H9 (cell line): ENCODE measurements at regions not wholly inside any gene's neighbourhood (a gene's known extent, or its start where the extent isn't known, plus 50 kb on each side); places are given as distances from the start of the nearest gene placed in this dataset.

Source experiments
- DNase-seq: peaks from one replicate; pipeline ENCODE4 v3.0.0-alpha.2; 2017
- H2AFZ ChIP-seq: one replicate; pipeline ENCODE4 v1.6.1; 2013; ENCODE audit warnings: mild to moderate bottlenecking, low read length, control low read depth, moderate library complexity
- H2AK5ac ChIP-seq: 2 replicates; pipeline ENCODE4 v1.6.1; 2013; ENCODE audit warnings: low read length, control low read depth, mixed read lengths; ENCODE audit not compliant: insufficient read length
- H2BK120ac ChIP-seq: one replicate; pipeline ENCODE4 v1.6.1; 2013; ENCODE audit warnings: low read depth, mild to moderate bottlenecking, low read length, control low read depth, inconsistent platforms; ENCODE audit not compliant: poor library complexity, severe bottlenecking
- H2BK12ac ChIP-seq: 2 replicates; pipeline ENCODE4 v1.6.1; 2013; ENCODE audit warnings: low read length, control low read depth, mixed read lengths, low read depth; ENCODE audit not compliant: insufficient read length
- H2BK15ac ChIP-seq: 2 replicates; pipeline ENCODE4 v1.6.1; 2013; ENCODE audit warnings: low read depth, low read length, control low read depth
- H2BK20ac ChIP-seq: one replicate; pipeline ENCODE4 v1.6.1; 2013; ENCODE audit warnings: low read depth, mild to moderate bottlenecking, low read length, control low read depth, inconsistent platforms; ENCODE audit not compliant: poor library complexity, severe bottlenecking
- H2BK5ac ChIP-seq: 2 replicates; pipeline ENCODE4 v1.6.1; 2013; ENCODE audit warnings: low read length, control low read depth, mixed read lengths; ENCODE audit not compliant: insufficient read length
- H3K14ac ChIP-seq: 2 replicates; pipeline ENCODE4 v1.6.1; 2013; ENCODE audit warnings: low read length, control low read depth; ENCODE audit not compliant: insufficient read depth
- H3K18ac ChIP-seq: 2 replicates; pipeline ENCODE4 v1.6.1; 2013; ENCODE audit warnings: low read depth, mild to moderate bottlenecking, mixed read lengths, low read length, control low read depth; ENCODE audit not compliant: insufficient read length
- H3K23ac ChIP-seq: 2 replicates; pipeline ENCODE4 v1.6.1; 2013; ENCODE audit warnings: low read length, control low read depth, mixed read lengths, low read depth; ENCODE audit not compliant: insufficient read length
- H3K23me2 ChIP-seq: 2 replicates; pipeline ENCODE4 v1.6.1; 2013; ENCODE audit warnings: low read depth, mild to moderate bottlenecking, mixed read lengths, low read length, control low read depth; ENCODE audit not compliant: insufficient read length, poor library complexity, severe bottlenecking
- H3K27ac ChIP-seq: 2 replicates; pipeline ENCODE4 v1.5.1; 2013; ENCODE audit warnings: low read length, control low read depth, mixed read lengths, low read depth; ENCODE audit not compliant: insufficient read length
- H3K27me3 ChIP-seq: 2 replicates; pipeline ENCODE4 v1.6.1; 2013; ENCODE audit warnings: low read length, control low read depth, inconsistent platforms; ENCODE audit not compliant: insufficient read depth
- H3K4ac ChIP-seq: 2 replicates; pipeline ENCODE4 v1.6.1; 2013; ENCODE audit warnings: low read depth, mild to moderate bottlenecking, control low read depth, inconsistent platforms, low read length, moderate library complexity
- H3K4me1 ChIP-seq: 2 replicates; pipeline ENCODE4 v1.6.1; 2013; ENCODE audit warnings: low read length, control low read depth, inconsistent platforms; ENCODE audit not compliant: insufficient read depth
- H3K4me2 ChIP-seq: 2 replicates; pipeline ENCODE4 v1.6.1; 2013; ENCODE audit warnings: low read length, control low read depth, mixed read lengths; ENCODE audit not compliant: insufficient read length, insufficient read depth
- H3K56ac ChIP-seq: 2 replicates; pipeline ENCODE4 v1.6.1; 2013; ENCODE audit warnings: low read depth, mild to moderate bottlenecking, mixed read lengths, low read length, control low read depth; ENCODE audit not compliant: insufficient read length
- H3K79me1 ChIP-seq: 2 replicates; pipeline ENCODE4 v1.6.1; 2013; ENCODE audit warnings: low read depth, mild to moderate bottlenecking, moderate library complexity, low read length, control low read depth, inconsistent platforms; ENCODE audit not compliant: insufficient read depth, poor library complexity, severe bottlenecking
- H3K79me2 ChIP-seq: 2 replicates; pipeline ENCODE4 v1.6.1; 2013; ENCODE audit warnings: low read length, control low read depth, inconsistent platforms; ENCODE audit not compliant: insufficient read depth
- H3K9ac ChIP-seq: 2 replicates; pipeline ENCODE4 v1.6.1; 2013; ENCODE audit warnings: low read length, control low read depth, mixed read lengths; ENCODE audit not compliant: insufficient read length; ENCODE audit errors: extremely low read depth
- H3K9me3 ChIP-seq: one replicate; pipeline ENCODE4 v1.6.1; 2013; ENCODE audit warnings: low read depth, low read length, inconsistent platforms; ENCODE audit not compliant: control insufficient read depth
- H3T11ph ChIP-seq: one replicate; pipeline ENCODE4 v1.6.1; 2013; ENCODE audit warnings: mild to moderate bottlenecking, low read length, control low read depth, inconsistent platforms
- H4K20me1 ChIP-seq: one replicate; pipeline ENCODE4 v1.6.1; 2013; ENCODE audit not compliant: control insufficient read depth, insufficient read length, insufficient read depth
- H4K5ac ChIP-seq: 2 replicates; pipeline ENCODE4 v1.6.1; 2013; ENCODE audit warnings: low read depth, mild to moderate bottlenecking, mixed read lengths, low read length, control low read depth; ENCODE audit not compliant: insufficient read length
- H4K8ac ChIP-seq: replicated peaks from 2 replicates; pipeline ENCODE4 v1.6.1; 2013; ENCODE audit warnings: low read length, control low read depth, mixed read lengths, low read depth; ENCODE audit not compliant: insufficient read length
- H4K91ac ChIP-seq: 2 replicates; pipeline ENCODE4 v1.6.1; 2013; ENCODE audit warnings: low read depth, mild to moderate bottlenecking, moderate library complexity, mixed read lengths, low read length, control low read depth; ENCODE audit not compliant: insufficient read length
- H3K27ac Mint-ChIP-seq, 3 experiments: 2 replicates in 2 of 3; 3 replicates in 1 of 3; pipeline ENCODE4 v1.8.0; 2020 to 2021; ENCODE audit warnings: mixed read lengths in 3 of 3, mild to moderate bottlenecking in 1 of 3, moderate library complexity in 1 of 3
- H3K27me3 Mint-ChIP-seq: 2 replicates; pipeline ENCODE4 v1.8.0; 2021; ENCODE audit warnings: low read depth, mild to moderate bottlenecking, moderate library complexity, mixed read lengths
- H3K36me3 Mint-ChIP-seq, 3 experiments: 2 replicates in 2 of 3; 3 replicates in 1 of 3; pipeline ENCODE4 v1.8.0; 2020 to 2021; ENCODE audit warnings: low read depth in 3 of 3, mixed read lengths in 3 of 3; ENCODE audit not compliant: insufficient read depth in 1 of 3
- H3K4me1 Mint-ChIP-seq, 2 experiments: 2 replicates each; pipeline ENCODE4 v1.8.0; 2020; ENCODE audit warnings: mixed read lengths in 2 of 2
- H3K4me3 Mint-ChIP-seq, 2 experiments: 2 replicates in 1 of 2; 3 replicates in 1 of 2; pipeline ENCODE4 v1.8.0; 2020 to 2021; ENCODE audit warnings: mild to moderate bottlenecking in 2 of 2, mixed read lengths in 2 of 2, moderate library complexity in 1 of 2
- H3K9me3 Mint-ChIP-seq, 2 experiments: 2 replicates in 1 of 2; 3 replicates in 1 of 2; pipeline ENCODE4 v1.8.0; 2020; ENCODE audit warnings: mild to moderate bottlenecking in 2 of 2, mixed read lengths in 2 of 2, moderate library complexity in 1 of 2
- WGBS: extraction: QIAGEN DNeasy Blood & Tissue Kit; methylation state at CpG from one replicate; pipeline ENCODE4 v1.1.7; 2013; ENCODE audit warnings: missing lambda C conversion rate, low lambda C conversion rate, mixed read lengths; ENCODE audit not compliant: insufficient read length; ENCODE audit errors: extremely low coverage; 5-methylcytosine and 5-hydroxymethylcytosine counted together
- TF ChIP-seq, protein P1 (sequence below): fragments of 200-600 bp; sonication (generic); conservative IDR thresholded peaks from 3 replicates; pipeline ENCODE4 v1.8.0; 2021; ENCODE audit warnings: antibody characterized with exemption, mild to moderate bottlenecking

DNA sequence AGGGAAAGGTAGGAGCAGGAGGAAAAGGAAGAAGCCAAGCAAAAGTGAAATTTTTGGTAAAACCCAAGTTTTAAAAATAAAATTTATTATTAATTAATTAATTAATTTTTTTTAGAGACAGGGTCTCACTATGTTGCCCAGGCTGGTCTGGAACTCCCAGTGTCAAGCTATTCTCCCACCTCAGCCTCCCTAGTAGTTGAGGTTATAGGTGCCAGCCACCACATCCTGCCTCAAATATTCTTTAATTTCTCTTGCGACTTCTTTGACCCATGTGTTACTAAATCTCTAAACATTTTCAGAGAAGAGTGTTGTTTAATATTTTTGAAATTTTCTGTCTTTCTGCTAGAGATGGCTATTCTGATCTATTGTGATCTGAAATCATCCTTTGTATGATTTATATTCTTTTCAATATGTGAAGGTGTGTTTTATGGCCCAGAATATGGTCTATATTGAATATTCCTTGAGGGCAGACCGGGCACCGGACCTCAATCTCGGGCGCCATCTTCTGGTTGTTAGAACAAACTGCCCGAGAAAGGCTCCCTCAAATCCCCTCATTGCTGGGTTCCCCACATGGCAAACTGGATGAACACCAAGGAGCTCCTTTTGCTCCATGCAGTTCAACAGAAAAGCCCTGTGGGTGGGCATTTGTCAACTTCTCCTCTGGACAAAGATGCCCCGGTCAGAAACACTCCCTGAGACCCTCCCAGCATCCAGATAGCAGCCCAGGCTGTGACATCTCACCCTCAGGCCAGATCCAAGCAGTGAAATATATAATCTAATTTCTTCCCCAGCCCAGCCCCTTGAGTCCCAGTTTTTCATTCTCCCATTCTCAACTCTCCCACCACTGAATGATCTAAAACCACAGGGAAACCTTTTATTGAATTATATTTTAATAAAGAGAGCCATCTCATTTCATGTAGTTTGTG lies 110.5 kb downstream of the ASCL4 start:
- no peaks in the 10 kb centered on the region for H3K9me3 Mint-ChIP-seq
- no peak overlapping the region for H2BK120ac ChIP-seq
- H3K4me1 Mint-ChIP-seq, result peaks cover 2 to 3% of the 10 kb centered on the region in 2 experiments; a peak in 2 of 4 replicates
- no peak overlapping the region; a peak in 1 of 7 replicates for H3K27ac Mint-ChIP-seq
- no peaks in the 10 kb centered on the region for H4K20me1 ChIP-seq
- no CpG with 5 or more reads among the region's 7 CpGs for WGBS
- DNase-seq, result peak; percentile 76
- no peak overlapping the region for H2BK5ac ChIP-seq
- no peak overlapping the region for H2AFZ ChIP-seq
- TF ChIP-seq, protein P1, sequence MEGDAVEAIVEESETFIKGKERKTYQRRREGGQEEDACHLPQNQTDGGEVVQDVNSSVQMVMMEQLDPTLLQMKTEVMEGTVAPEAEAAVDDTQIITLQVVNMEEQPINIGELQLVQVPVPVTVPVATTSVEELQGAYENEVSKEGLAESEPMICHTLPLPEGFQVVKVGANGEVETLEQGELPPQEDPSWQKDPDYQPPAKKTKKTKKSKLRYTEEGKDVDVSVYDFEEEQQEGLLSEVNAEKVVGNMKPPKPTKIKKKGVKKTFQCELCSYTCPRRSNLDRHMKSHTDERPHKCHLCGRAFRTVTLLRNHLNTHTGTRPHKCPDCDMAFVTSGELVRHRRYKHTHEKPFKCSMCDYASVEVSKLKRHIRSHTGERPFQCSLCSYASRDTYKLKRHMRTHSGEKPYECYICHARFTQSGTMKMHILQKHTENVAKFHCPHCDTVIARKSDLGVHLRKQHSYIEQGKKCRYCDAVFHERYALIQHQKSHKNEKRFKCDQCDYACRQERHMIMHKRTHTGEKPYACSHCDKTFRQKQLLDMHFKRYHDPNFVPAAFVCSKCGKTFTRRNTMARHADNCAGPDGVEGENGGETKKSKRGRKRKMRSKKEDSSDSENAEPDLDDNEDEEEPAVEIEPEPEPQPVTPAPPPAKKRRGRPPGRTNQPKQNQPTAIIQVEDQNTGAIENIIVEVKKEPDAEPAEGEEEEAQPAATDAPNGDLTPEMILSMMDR, result peak; percentile 90
- no peak overlapping the region for H4K5ac ChIP-seq
- H4K91ac ChIP-seq, result no peak overlapping the region
- no peaks in the 10 kb centered on the region for H3K79me2 ChIP-seq
- no peak overlapping the region for H3K23ac ChIP-seq
- H3K23me2 ChIP-seq, result no peaks in the 10 kb centered on the region
- H3K36me3 Mint-ChIP-seq, result no peaks in the 10 kb centered on the region
- H3K27me3 Mint-ChIP-seq, result peaks cover 18% of the 10 kb centered on the region
- no peak overlapping the region for H2AK5ac ChIP-seq
- no peak overlapping the region for H3K27ac ChIP-seq
- H3K56ac ChIP-seq, result no peak overlapping the region
- H3K14ac ChIP-seq, result no peak overlapping the region
- H3K4me2 ChIP-seq, result no peak overlapping the region
- no peak overlapping the region for H2BK15ac ChIP-seq
- no peaks in the 10 kb centered on the region for H3K9me3 ChIP-seq
- H3K9ac ChIP-seq, result no peak overlapping the region
- H4K8ac ChIP-seq, result no peak overlapping the region
- no peak overlapping the region for H3K18ac ChIP-seq
- H3K4ac ChIP-seq, result no peak overlapping the region
- no peaks in the 10 kb centered on the region for H3K4me1 ChIP-seq
- no peaks in the 10 kb centered on the region for H3K79me1 ChIP-seq
- H3T11ph ChIP-seq, result no peak overlapping the region
- H2BK20ac ChIP-seq, result no peak overlapping the region
- H3K4me3 Mint-ChIP-seq, result no peak overlapping the region
- no peaks in the 10 kb centered on the region for H3K27me3 ChIP-seq
- H2BK12ac ChIP-seq, result no peak overlapping the region
